ENCODE measurements at regions not wholly inside any gene's neighbourhood (a gene's known extent, or its start where the extent isn't known, plus 50 kb on each side); places are given as distances from the start of the nearest gene placed in this dataset.

- H3K4me3 Mint-ChIP-seq (ENCODE audit: unreplicated experiment) = no peak overlapping the region
- no peaks in the 10 kb centered on the region for H3K4me1 Mint-ChIP-seq (ENCODE audit: unreplicated experiment)
- H3K9me3 Mint-ChIP-seq (ENCODE audit: unreplicated experiment) = no peaks in the 10 kb centered on the region
- no peaks in the 10 kb centered on the region for H3K27me3 Mint-ChIP-seq (ENCODE audit: unreplicated experiment)
- DNase-seq (ENCODE audit: low spot score) = no peak
- no peak overlapping the region for H3K27ac Mint-ChIP-seq (ENCODE audit: unreplicated experiment)
- no peaks in the 10 kb centered on the region for H3K36me3 Mint-ChIP-seq (ENCODE audit: low read depth, unreplicated experiment)
- TF ChIP-seq CTCF (IDR thresholded peaks at IDR 0.05; ENCODE audit: unreplicated experiment) = no peak
Observed at GRCh38 chr12:59916988-59917387, 321.2 kb downstream of the SLC16A7 start.

GRCh38 chr12:59927032-59927431 is 331.2 kb downstream of the SLC16A7 start:
- Mint-ChIP-seq H3K36me3 (ENCODE audit: low read depth, unreplicated experiment) (no peaks in the 10 kb centered on the region), H3K4me3 (ENCODE audit: unreplicated experiment) (no peak overlapping the region), H3K9me3 (ENCODE audit: unreplicated experiment) (no peaks in the 10 kb centered on the region), H3K27ac (ENCODE audit: unreplicated experiment) (no peak overlapping the region), H3K27me3 (ENCODE audit: unreplicated experiment) (peaks cover 2% of the 10 kb centered on the region), H3K4me1 (ENCODE audit: unreplicated experiment) (no peaks in the 10 kb centered on the region)
- no peak for TF ChIP-seq CTCF (IDR thresholded peaks at IDR 0.05; ENCODE audit: unreplicated experiment)
- DNase-seq (ENCODE audit: low spot score) = no peak

- no peak for TF ChIP-seq CTCF (IDR thresholded peaks at IDR 0.05; ENCODE audit: unreplicated experiment)
- peaks cover 2% of the 10 kb centered on the region for H3K27me3 Mint-ChIP-seq (ENCODE audit: unreplicated experiment)
- no peak for DNase-seq (ENCODE audit: low spot score)
- H3K27ac Mint-ChIP-seq (ENCODE audit: unreplicated experiment) = no peak overlapping the region
- H3K4me3 Mint-ChIP-seq (ENCODE audit: unreplicated experiment) = no peak overlapping the region
- H3K36me3 Mint-ChIP-seq (ENCODE audit: low read depth, unreplicated experiment) = no peaks in the 10 kb centered on the region
- H3K9me3 Mint-ChIP-seq (ENCODE audit: unreplicated experiment) = no peaks in the 10 kb centered on the region
- H3K4me1 Mint-ChIP-seq (ENCODE audit: unreplicated experiment) = no peaks in the 10 kb centered on the region
Observed at GRCh38 chr12:59928416-59928815, 332.6 kb downstream of the SLC16A7 start.

GRCh38 chr12:59929110-59929509 is 333.3 kb downstream of the SLC16A7 start:
- no peak overlapping the region for H3K27ac Mint-ChIP-seq (ENCODE audit: unreplicated experiment)
- H3K9me3 Mint-ChIP-seq (ENCODE audit: unreplicated experiment) = no peaks in the 10 kb centered on the region
- H3K4me1 Mint-ChIP-seq (ENCODE audit: unreplicated experiment) = no peaks in the 10 kb centered on the region
- H3K27me3 Mint-ChIP-seq (ENCODE audit: unreplicated experiment) = peaks cover 2% of the 10 kb centered on the region
- DNase-seq (ENCODE audit: low spot score) = no peak
- H3K36me3 Mint-ChIP-seq (ENCODE audit: low read depth, unreplicated experiment) = no peaks in the 10 kb centered on the region
- H3K4me3 Mint-ChIP-seq (ENCODE audit: unreplicated experiment) = no peak overlapping the region
- no peak for TF ChIP-seq CTCF (IDR thresholded peaks at IDR 0.05; ENCODE audit: unreplicated experiment)

GRCh38 chr12:59934486-59934885 is 338.7 kb downstream of the SLC16A7 start:
- H3K36me3 Mint-ChIP-seq (ENCODE audit: low read depth, unreplicated experiment) = no peaks in the 10 kb centered on the region
- DNase-seq (ENCODE audit: low spot score) = no peak
- no peaks in the 10 kb centered on the region for H3K27me3 Mint-ChIP-seq (ENCODE audit: unreplicated experiment)

More at GRCh38 chr12:59934486-59934885, 338.7 kb downstream of the SLC16A7 start:
- no peak overlapping the region for H3K4me3 Mint-ChIP-seq (ENCODE audit: unreplicated experiment)
- TF ChIP-seq CTCF (IDR thresholded peaks at IDR 0.05; ENCODE audit: unreplicated experiment) = no peak
- no peak overlapping the region for H3K27ac Mint-ChIP-seq (ENCODE audit: unreplicated experiment)
- H3K9me3 Mint-ChIP-seq (ENCODE audit: unreplicated experiment) = no peaks in the 10 kb centered on the region
- peaks cover 6% of the 10 kb centered on the region for H3K4me1 Mint-ChIP-seq (ENCODE audit: unreplicated experiment)

Data from endothelial cell (in vitro differentiated cells).